Kidney (tissue), 13 donors: ENCODE measurements at regions not wholly inside any gene's neighbourhood (a gene's known extent, or its start where the extent isn't known, plus 50 kb on each side); places are given as distances from the start of the nearest gene placed in this dataset.
"Not testable (repeated sequence)": the region's sequence is repeated elsewhere in the genome, so short reads cannot be mapped to it uniquely, and the experiment has no call there.

Source experiments
- DNase-seq, 5 donors: peaks; one replicate each; pipeline ENCODE4 v3.0.0-alpha.2; 2013 to 2020
- FAIRE-seq: peaks from 2 replicates; lab custom pipeline; 2012; peaks lifted over from hg19 to GRCh38; lab: Jason Lieb, UNC
- H3K27ac ChIP-seq, 2 donors: one replicate each; pipeline ENCODE4 v1.7.0; 2013; ENCODE audit warnings: low read depth in 2 of 2, low read length in 2 of 2, inconsistent platforms in 1 of 2
- H3K27me3 ChIP-seq: one replicate; pipeline ENCODE4 v1.7.1; 2013; ENCODE audit warnings: low read length, inconsistent platforms; ENCODE audit not compliant: control insufficient read depth, insufficient read depth
- H3K36me3 ChIP-seq, 3 donors: one replicate each; pipeline versions ENCODE4 v1.7.0 to v1.7.1; 2013; ENCODE audit warnings: low read length in 3 of 3, control low read depth in 1 of 3, inconsistent platforms in 1 of 3; ENCODE audit not compliant: insufficient read depth in 3 of 3, control insufficient read depth in 2 of 3
- H3K4me1 ChIP-seq, 3 donors: one replicate each; pipeline versions ENCODE4 v1.7.0 to v1.7.1; 2013; ENCODE audit warnings: low read length in 3 of 3, inconsistent platforms in 1 of 3, low read depth in 1 of 3; ENCODE audit not compliant: control insufficient read depth in 2 of 3, insufficient read depth in 2 of 3
- H3K4me3 ChIP-seq, 3 donors: one replicate each; pipeline versions ENCODE4 v1.7.0 to v1.8.1; 2013; ENCODE audit warnings: low read length in 3 of 3, control low read depth in 1 of 3, inconsistent platforms in 1 of 3
- H3K9ac ChIP-seq, 3 donors: one replicate each; pipeline versions ENCODE4 v1.7.0 to v1.7.1; 2013; ENCODE audit warnings: low read length in 3 of 3, control low read depth in 1 of 3, inconsistent platforms in 1 of 3
- H3K9me3 ChIP-seq, 3 donors: one replicate each; pipeline versions ENCODE4 v1.7.0 to v1.7.1; 2013; ENCODE audit warnings: low read length in 3 of 3, control low read depth in 1 of 3, inconsistent platforms in 1 of 3; ENCODE audit not compliant: control insufficient read depth in 2 of 3, insufficient read depth in 1 of 3
- intact Hi-C: fragments of 100-400 bp; cut with DNase I; formaldehyde crosslinking; loops from one replicate; pipeline ENCODE4 v1.11.1; 2022
- TF ChIP-seq, protein P1 (sequence below): IDR thresholded peaks from 3 replicates; pipeline ENCODE4 v1.5.1; 2012; ENCODE audit warnings: mild to moderate bottlenecking, moderate library complexity, borderline replicate concordance; ENCODE audit not compliant: insufficient read depth; ENCODE audit errors: extremely low read depth
- donor health status: control.
- donor health status: control.
- donor health status: control.
- donor health status: control.
- donor health status: control.
- donor health status: DM: yes; HTN: yes; CAD: no.
- donor health status: Normal renal cell carcinoma (clear cell type).

DNA sequence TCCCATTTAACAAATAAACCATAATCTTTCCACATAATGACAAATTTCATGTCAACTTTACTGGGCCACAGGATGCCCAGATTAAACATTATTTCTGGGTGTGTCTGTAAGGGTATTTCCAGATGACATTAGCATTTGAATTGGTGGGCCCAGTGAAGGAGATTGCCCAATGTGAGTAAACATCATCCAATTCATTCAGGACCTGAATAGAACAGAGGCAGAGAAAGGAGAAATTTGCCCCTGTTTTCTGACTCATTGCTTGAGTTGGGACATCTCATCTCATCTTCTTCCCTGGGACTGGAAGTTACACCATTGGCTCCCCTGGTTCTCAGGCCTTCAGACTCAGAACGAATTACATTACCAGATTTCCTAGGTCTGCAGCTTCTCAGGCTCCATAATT lies 142.9 kb downstream of the TPBG start:
- DNase-seq (no peak), FAIRE-seq (no peak)
- Histone ChIP-seq H3K9ac (no peak overlapping the region), H3K27me3 (no peaks in the 10 kb centered on the region), H3K4me3 (no peak overlapping the region), H3K9me3 (peaks cover 0 to 5% (median 0%) of the 10 kb centered on the region in 3 donors), H3K27ac (no peak overlapping the region), H3K4me1 (no peaks in the 10 kb centered on the region), H3K36me3 (no peaks in the 10 kb centered on the region)
- intact Hi-C loops, result no loop called here
- TF ChIP-seq, protein P1, sequence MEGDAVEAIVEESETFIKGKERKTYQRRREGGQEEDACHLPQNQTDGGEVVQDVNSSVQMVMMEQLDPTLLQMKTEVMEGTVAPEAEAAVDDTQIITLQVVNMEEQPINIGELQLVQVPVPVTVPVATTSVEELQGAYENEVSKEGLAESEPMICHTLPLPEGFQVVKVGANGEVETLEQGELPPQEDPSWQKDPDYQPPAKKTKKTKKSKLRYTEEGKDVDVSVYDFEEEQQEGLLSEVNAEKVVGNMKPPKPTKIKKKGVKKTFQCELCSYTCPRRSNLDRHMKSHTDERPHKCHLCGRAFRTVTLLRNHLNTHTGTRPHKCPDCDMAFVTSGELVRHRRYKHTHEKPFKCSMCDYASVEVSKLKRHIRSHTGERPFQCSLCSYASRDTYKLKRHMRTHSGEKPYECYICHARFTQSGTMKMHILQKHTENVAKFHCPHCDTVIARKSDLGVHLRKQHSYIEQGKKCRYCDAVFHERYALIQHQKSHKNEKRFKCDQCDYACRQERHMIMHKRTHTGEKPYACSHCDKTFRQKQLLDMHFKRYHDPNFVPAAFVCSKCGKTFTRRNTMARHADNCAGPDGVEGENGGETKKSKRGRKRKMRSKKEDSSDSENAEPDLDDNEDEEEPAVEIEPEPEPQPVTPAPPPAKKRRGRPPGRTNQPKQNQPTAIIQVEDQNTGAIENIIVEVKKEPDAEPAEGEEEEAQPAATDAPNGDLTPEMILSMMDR, result no peak

DNA sequence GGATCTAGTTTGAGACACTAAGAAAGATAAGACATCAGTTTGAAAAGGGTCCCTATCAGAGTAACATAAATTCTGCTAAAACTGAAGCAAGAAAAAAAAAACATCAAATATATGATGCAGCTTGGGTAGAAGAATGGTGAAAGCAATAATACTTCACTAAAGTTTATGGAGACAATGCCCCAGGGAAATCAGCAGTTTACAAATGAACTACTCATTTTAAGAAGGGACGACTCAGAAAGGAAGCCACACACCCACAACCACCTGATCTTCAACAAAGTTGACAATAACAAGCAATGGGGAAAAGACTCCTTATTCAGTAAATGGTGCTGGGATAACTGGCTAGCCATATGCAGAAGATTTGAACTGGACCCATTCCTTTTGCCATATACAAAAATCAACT lies 143.5 kb downstream of the TPBG start:
- Histone ChIP-seq H3K4me3 (no peak overlapping the region), H3K36me3 (no peaks in the 10 kb centered on the region), H3K9me3 (peaks cover 0 to 5% (median 0%) of the 10 kb centered on the region in 3 donors), H3K27ac (no peak overlapping the region), H3K9ac (no peak overlapping the region), H3K27me3 (no peaks in the 10 kb centered on the region), H3K4me1 (no peaks in the 10 kb centered on the region)
- DNase-seq (no peak), FAIRE-seq (no peak)
- intact Hi-C loops, result no loop called here
- TF ChIP-seq, protein P1, result no peak

DNA sequence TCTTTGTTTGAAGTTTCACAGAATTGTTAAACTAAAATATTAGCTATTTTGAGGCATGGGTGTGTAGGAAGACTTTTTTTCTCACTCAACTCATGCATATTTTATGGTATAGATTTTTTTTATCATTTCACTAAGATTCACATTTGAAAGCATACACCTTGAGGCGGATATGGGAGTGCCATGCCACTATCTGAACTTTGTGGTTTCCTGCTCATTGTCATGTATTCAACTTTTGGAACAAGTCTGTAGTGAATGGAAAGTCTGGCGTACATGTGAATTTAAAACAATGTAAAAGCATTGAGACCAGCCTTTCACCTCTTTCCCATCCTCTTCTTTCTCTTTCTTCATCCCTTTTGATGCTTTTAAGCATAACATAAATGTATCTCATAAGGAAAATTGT lies 147.9 kb downstream of the TPBG start:
- intact Hi-C loops, result no loop called here
- no peaks in the 10 kb centered on the region for H3K27me3 ChIP-seq
- no peak overlapping the region for H3K27ac ChIP-seq
- H3K4me1 ChIP-seq, result no peaks in the 10 kb centered on the region
- H3K9me3 ChIP-seq, result no peaks in the 10 kb centered on the region
- H3K9ac ChIP-seq, result no peak overlapping the region
- H3K36me3 ChIP-seq, result no peaks in the 10 kb centered on the region
- FAIRE-seq, result no peak
- H3K4me3 ChIP-seq, result no peak overlapping the region
- no peak for DNase-seq
- TF ChIP-seq, protein P1, result no peak

GRCh38 chr6:82517896-82518295 lies 154.3 kb downstream of the TPBG start:
- FAIRE-seq, H3K27me3 ChIP-seq, H3K9ac ChIP-seq: not testable (repeated sequence)

More at GRCh38 chr6:82517896-82518295, 154.3 kb downstream of the TPBG start:
- H3K27ac ChIP-seq, H3K9me3 ChIP-seq, intact Hi-C loops, H3K4me3 ChIP-seq, H3K4me1 ChIP-seq, DNase-seq, H3K36me3 ChIP-seq: not testable (repeated sequence)
